HG03439 (cell line): ENCODE measurements at regions not wholly inside any gene's neighbourhood (a gene's known extent, or its start where the extent isn't known, plus 50 kb on each side); places are given as distances from the start of the nearest gene placed in this dataset.

ENCODE experiments used
- ATAC-seq: cut with Tn5 transposase; IDR thresholded peaks from one replicate; pipeline ENCODE4 v1.9.1; 2021; ENCODE audit warnings: mild to moderate bottlenecking, moderate library complexity; ENCODE audit not compliant: unreplicated experiment

DNA sequence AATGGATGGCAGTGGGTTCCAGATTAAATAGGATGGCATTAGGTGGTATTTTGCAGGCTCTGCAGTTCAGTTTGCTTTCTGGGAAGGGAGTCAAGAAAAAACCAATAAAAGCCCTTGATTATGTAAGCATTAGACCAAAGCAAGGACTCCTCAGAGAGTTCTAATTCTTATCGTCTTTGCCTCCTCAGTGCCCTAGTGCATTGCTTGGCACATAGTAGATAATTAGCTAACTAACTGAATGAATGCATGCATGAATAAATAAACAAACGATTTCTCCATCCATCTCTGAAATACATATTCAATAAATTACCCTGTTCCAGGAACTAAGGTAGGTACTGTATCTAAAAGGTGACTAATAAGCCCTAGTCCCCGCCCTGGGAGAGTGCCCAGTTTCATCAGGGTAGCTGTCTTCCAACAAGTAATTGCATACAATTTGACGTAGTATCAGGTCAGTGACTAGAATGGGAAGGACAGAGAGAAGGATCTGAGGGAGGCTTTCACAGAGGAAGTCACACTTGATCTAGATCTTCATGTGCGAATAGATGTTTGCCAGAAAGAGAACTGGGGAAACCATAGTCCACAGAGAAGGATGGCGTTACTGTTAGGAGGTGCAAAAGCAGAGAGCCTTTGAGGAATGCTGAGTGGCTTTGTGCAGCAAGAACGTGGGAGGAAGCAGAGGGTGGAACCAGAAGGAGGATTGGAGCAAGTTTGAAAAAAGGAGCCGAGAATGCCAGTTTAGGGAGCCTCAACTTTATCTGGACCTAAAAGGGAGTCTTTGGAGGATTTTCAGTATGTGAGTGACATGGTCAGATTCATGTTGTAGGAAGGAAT, 111.4 kb downstream of the TBX19 start:
- no peak for ATAC-seq

DNA sequence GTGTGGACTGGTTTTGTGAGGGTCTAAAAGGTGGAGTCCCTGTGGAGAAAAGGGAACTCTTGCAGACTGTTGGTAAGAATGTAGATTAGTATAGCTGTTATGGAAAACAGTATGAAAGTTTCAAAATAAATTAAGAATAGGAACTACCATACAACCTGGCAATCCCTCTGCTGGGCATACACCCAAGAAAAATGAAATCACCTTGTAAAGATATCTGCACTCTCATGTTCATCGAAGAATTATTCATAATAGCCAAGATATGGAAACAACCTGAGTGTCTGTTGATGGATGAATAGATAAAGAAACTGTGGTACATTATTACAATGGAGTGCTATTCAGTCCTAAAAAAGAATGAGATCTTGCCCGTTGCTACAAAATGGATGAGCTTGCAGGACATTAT, 109.6 kb downstream of the TBX19 start:
- ATAC-seq: no peak

DNA sequence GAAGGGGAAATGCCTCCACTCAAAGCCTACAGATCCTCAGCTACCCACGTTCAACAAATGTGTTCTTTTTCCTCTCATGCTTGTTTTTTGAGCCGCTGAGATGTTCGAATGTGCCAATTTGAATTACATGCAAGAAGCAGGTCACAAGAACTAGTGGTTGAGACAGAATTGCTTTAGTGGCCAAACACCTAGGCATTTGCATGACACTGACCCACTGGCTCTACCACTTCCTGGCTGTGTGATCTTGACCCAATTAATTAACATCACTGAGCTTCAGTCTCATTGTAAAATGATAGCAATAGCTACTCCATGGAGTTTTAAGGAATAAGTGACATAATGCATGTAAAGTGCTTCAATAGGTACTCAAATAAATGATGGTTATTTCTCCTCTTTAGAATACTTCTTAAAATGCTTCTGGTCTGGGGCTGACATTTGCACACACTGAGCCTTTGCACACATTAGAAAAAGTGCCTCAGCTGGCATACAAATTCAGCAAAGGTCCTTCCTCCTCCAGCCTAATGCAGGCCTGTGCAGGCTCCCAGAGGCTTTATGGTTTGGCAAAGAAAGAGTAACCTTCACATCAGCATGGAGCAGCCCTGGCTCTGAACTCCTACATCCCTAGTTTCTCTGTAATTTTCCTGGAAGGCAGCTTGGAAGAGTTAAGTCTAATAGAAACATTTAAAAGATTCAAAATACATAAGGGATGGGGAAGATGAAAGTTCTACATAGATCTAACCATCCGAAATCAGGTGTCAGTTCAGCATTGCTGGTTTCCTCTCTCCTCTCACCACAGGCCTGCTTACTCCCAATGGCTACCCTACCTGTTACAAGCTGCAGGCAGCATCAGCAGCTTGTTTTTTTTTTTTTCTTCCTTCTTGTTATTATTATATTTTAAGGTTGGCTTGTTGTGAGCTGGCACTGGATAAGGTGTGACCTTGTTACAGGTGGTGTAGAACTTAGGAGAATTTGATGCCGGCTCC, 107.4 kb downstream of the TBX19 start:
- ATAC-seq: no peak

DNA sequence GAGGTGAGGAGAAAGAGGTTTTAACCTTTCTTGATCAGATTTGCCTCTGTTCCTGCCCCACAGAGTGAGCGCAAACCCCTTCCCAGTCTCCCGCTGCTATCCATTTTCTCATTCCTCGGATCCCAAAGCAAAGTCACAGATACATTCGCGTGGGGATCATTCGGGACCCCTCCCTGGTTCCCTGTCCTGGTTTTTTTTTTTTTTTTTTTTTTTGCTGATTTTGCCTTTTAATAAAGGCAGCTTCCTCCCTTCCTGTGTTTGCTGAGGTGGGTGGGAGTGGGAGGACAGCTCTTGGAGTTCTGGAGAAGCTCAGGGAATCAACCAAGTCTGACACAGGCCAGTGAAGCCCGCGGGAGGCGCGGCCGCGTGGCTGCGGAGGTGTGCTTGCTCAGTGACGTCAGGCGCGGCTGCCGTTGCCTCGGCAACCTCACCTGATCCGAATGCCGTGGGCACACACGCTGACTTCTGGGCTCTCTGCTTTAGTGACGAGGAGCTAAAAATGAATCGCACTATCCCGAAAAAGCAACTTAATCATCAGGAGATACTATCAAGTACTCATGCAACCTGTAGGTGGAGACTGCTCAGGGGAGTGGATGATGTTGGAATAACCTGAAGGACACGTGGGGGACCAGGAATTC, 106.4 kb downstream of the TBX19 start:
- no peak for ATAC-seq

DNA sequence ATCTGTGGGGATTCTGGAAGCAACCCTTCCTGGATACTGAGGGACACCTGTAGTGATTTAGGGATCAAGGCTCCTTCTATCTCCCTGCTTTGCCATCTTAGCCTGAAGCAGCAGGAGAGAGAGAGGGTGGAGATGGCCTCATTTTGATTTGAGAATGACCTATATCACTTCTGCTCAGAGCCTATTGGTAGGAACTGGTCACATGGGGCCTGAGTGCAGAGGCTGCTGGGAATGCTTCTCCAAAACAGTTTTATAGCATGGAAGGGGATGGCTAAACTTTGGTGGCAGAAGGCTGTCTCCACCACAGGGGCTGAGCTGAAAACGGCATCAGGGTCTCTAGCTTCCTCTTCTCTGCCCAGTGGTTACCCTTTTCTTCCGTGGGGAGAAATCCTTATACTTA, 105.8 kb downstream of the TBX19 start:
- ATAC-seq: no peak

DNA sequence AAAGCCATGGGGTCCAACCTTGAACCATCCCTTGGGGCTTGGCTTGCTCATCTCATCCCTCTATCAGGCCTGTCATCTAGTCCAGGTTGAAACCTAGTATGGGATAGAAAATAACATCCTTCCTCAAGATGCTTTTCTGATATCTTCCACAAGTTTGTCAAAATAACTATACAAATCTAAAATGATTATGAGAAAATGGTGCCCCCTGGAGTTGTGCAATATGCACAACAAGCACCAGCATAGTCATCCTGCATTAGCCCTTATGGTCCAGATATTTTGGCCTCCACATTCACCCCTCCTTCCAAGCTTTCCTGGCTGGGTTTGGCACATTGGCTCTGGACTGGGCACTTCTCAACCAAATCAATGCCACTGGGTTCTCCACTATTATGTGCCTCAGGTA, 101.2 kb downstream of the TBX19 start:
- no peak for ATAC-seq

DNA sequence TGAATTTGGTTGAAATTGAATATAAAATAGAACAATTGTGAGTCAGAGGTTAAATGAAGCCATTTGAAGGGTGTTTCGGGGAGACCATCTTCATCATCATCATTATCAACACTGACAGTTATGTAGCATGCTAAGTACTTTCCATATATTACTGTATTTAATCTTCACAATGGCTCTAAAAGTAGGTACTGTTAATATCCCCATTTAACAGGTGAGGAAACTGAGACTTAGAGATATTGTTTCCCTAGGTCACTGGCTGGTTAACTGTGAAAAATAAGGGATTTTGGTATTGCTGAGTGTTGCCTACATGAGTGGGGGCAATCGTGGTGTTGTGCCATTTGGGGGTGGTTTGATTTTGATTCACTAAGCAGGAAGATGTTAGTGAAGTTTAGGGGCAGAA, 100.3 kb downstream of the TBX19 start:
- no peak for ATAC-seq

DNA sequence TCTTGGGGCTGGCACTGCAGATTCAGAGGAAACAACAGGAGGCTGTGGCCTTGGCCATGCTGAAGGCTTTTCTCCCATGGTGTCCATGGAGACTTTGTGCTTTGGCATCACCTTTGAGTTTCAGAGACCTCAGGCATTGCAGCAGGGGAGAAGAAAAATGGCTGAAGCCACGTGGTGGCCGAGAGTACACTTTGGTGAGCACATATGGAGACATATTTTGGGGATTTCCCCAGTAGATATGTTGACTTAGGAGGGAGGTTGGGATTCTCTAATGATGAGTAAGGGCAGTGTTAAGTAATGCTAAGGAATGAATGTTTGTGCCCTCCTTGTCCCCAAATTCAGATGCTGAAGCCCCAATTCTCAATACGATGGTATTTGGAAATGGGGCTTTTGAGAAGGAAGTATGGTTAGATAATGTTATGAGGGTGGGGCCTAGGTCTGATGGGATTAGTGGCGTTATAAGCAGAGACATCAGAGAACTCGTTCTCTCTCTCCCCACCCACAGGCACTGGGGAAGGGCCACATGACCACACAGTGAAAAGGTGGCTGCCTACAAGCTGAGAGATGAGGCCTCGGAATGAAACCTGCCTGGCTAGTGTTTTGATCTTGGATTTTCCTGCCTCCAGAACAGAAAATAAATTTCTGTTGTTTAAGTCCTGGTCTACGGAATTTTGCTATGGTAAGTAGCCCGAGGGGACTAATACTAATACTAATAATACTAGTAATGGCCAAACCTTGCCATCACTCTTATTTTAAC, 98.6 kb downstream of the TBX19 start:
- ATAC-seq: no peak

DNA sequence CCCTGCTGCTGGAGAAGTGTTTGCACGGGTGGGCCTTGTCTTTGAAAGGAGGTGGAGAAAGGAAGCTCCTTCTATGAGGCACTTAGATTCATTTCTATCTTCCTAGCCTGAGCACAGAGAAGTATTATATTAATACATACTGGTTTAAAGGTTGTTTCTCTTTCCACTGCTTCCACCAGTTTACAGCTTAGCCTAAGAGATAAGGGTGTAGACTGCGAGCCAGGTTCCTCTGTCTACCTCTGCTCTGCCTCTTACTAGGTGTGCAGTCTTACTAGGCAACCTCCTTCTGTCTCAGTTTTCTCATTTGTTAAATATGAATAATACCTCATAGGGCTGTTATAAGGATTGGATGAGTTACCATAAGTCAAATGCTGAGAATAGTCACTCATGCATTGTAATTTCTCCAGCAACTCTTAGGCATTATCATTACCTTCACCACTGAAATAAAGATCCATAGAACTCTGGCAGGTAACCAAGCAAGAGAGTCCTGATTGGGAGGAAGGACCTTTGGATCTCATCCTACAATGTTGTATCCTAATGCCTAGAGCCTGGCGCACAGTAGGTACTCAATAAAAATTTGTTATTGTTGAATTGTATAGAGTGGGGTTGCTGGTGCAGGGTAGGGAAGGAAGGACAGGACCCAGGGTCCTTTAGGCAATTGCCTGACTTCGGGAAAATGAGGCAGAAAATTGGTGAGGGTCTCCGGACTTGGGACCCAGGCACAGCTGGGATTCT, 95.1 kb downstream of the TBX19 start:
- ATAC-seq: no peak

DNA sequence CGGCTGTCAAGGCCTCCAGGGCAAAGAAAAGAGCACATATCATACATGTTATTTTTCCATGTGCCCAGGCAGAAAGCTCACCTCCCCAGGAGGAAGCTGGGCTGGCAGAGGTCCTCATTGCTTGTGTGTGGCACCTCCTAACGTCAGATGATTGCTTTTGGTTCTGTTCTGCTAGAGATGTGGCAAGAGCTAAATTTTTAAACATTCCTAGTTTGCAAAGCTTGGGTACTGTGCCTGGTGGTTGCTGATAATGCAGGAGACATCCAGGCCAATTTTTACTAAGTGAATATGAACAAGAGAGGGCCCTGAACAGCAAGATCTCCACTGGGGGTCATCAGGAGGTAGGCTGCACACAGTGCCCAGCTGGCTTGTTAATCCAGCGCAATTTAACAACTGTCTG, 93.9 kb downstream of the TBX19 start:
- no peak for ATAC-seq

DNA sequence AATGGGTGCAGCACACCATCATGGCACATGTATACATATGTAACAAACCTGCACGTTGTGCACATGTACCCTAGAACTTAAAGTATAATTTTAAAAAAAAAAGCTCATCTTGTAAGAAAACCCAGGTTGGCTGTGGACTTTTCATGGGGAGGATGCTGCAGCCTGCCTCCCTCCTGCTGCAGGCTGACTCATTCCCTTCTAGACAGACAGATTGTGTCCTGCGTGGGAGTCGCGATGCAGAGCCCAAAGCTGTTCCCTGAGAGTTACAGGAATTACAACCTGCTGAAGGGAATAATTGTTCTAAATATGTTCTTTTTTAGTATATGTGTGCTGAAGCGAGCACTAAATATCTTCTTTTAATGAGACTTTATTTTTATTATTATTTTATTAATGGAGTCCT, 93.2 kb downstream of the TBX19 start:
- no peak for ATAC-seq

DNA sequence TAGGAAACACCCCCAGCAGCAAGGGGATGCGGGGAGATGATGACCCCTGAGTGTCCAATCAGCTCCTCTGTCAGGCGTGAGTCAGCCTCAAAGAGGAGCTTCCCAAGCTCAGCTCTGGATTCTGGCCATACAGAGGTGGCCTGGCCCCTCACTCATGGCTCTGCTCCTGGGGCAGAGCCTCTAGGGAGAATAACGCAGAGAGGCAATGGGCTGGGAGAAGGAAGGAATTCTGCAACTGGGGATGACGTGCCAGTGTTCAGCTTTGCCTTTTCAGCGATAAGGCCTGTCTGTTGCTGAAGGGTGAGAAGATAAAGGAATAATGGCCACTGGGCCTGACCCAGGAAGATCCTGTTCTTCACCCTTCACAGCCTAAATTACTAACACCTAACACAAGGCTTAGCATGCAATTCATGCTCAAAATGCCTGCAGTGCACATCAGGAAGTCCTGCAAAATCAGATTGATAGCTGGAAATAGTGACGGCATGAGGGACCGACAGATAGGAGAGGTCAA, 92.2 kb downstream of the TBX19 start:
- no peak for ATAC-seq

DNA sequence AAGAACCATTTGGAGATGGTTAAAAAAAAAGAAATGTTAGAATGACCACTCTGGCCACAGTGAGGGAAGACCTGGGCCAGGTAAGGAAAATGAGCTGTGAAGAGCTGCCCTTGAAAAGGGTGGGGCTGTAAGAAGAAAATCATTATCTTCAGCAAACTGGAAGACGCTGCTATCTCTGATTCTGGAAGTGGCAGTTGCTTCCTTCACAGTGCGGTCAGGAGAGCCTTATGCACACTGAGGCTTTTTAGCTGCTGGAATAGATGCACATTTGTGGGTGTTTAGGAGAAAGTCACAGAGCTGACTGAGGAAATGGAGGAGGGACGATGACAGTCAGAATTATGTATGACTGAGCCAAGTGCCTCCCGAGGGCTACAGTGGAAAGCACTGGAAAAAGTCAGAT, 91.6 kb downstream of the TBX19 start:
- no peak for ATAC-seq

DNA sequence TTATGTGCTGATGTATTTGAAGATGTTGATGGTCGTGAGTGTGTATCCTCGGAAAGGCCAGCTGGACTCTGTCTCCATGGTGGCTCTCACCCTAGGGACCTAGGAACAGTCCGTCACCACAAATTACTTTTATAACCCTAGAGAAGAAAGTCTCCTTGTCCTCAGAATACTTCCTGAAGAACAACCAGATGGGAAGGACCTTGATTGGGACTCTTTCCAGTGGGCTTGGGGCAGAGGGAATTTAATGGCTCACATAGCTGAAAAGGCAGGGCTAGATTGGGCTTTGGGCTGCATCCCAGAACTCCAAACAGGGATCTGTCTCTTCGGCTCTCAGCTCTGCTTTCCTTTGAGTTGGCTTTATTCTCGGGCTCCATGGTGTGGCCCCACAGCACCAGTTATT, 90.8 kb downstream of the TBX19 start:
- ATAC-seq: no peak

DNA sequence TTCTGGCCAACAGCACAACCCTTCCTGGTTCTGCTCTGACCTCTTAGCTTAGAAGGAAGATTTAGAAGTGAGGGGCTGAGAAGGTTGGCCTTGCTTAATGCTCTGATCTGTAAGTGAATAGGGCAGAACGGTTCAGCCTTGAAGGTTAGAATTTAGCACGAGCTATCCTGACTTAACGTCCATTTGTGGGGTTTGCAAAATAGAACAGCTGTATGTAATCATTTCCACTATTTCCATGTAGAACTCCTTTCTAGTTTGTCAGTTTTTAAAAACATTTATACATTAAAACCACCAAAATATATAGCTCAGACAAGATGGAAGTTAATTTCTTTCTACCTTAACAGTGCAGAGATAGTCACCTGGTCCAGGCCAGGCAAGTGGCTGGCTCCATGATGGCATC, 89.9 kb downstream of the TBX19 start:
- no peak for ATAC-seq

DNA sequence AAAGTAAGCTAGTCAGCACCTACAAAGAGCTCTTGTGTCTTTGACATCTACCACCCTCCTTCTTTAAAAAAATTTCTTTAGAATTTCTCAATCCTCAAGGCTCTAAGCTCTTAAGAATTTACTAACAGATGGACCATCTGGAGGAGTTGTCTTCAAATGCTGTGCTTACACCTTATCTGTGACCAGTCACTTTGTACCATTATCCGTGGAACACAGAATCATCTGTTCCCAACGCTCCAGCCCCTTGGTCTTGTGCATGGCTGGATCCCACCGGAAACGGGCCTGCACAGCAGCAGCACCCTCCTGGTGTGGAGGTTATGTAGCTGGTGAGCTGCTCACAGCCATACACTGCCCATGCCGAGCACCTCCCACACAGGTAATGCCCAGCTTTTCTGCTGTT, 89.0 kb downstream of the TBX19 start:
- ATAC-seq: no peak

DNA sequence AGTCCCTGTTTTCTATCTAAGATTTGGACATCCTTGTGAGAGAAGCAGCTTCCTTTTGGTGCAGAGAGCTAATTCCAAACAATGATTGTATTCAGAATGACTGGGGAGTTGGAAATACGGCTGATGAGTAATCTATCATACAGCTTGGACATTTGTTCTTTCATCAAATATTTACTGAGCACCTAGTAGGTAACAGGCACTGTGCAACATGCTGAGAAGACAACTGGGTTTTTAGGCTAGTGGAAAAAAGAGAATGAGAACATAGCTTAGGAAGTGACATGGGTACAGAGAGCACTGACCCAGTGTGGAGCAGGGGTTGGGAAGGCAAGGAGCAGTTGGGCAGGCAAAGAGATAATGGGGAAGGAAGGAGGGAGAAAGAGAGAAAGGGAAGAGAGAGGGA, 87.5 kb downstream of the TBX19 start:
- ATAC-seq: no peak

DNA sequence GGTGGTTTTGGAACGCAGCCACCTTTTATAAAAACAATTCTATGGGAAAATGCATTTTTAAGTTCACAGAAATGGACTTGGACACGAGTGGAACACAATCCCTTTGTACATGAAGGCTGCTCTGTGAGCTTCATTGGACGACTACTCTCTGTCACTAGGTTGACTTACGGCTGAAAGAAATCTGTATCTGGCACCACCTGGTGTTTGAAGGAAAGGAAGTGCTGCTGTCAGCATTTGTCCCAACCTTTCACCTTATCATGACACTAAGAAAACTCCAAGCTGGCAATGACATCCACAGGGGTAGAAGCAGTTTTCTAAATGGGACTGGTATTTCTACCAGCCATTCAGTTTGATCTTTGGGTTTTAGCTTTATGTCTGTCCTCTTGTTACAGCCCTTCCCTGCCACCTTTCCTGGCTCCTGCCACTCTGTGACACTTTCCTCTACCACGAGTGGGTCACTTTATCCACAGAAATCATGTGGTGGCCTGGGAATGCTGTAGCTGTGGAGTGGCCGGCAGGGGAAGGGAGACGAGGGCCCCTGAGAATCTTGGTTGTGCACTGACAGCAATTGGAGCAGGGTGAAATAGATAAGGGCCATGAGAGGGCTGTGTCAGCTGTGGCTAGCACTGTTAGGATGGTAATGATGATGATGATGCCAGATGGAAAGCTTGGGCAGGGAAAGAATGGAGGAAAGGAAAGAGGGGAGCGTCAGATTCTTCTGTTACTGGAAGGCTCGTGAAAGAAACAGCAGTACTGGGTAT, 85.2 kb downstream of the TBX19 start:
- ATAC-seq: no peak
